HG03025 (cell line): ENCODE measurements at regions not wholly inside any gene's neighbourhood (a gene's known extent, or its start where the extent isn't known, plus 50 kb on each side); places are given as distances from the start of the nearest gene placed in this dataset.

Experiments used
- ATAC-seq: cut with Tn5 transposase; IDR thresholded peaks from one replicate; pipeline ENCODE4 v1.9.1; 2021; ENCODE audit warnings: mild to moderate bottlenecking, moderate library complexity; ENCODE audit not compliant: unreplicated experiment, low FRiP score

DNA sequence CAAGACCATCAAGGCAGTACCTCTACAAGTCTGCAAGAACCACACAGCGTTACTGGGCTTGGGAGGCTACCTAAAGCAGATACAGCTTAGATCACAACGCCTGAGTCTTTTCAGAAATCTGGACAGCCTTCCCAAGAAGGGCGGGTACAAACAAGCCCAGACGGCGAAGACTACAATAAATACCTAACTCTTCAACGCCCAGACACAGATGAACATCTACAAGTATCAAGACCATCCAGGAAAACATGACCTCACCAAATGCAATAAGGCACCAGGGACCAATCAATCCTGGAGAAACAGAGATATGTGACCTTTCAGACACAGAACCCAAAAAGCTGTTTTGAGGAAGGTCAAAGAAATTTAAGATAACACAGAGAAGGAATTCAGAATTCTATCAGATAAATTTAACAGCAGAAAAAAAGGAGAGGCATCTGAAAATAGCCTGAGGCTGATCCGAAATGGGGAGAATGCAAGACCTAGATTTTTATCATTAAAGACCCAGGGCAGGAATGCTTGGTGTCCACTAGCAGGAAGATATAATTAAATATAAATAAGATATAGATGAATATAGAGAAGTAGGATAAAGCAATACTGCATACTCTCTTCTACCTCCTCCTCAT is 131.7 kb upstream of the COL21A1 start:
- no peak for ATAC-seq

DNA sequence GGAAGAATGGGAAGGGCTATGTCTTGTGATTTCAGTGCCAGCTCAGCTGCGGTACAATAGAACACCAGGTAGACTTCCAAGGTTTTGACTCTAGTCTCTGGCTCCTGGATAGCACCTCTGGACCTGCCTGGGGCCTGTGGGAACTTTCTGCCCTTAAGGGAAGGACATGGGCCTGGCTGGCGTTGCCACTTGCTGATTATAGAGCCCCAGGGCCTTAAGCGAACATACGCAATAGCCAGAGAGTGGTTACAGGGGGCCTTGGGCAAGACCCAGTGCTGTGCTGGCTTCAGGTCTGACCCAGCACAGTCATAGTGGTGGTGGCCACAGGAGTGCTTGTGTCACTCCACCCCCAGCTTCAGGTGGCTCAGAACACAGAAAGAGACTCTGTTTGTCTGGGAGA is 131.1 kb upstream of the COL21A1 start:
- no peak for ATAC-seq

DNA sequence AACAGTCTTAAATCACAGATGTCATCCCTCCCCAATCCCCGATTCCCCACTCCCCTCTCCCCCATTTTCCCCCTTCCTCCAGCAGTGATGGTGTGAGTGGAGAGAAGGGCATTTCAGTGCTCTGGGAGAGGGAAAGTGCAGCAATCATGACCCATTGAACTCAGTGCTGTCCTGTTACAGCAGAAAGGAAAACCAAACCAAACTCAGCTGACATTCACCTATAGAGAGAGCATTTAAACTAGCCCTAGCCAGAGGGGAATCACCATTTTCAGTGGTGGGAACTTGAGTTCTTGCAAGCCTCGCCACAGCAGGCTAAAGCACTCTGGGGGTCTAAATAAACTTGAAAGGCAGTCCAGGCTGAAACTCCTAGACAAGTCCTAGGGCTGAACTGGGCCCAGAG is 129.9 kb upstream of the COL21A1 start:
- ATAC-seq = no peak

- no peak for ATAC-seq
These were observed 128.4 kb upstream of the COL21A1 start for GRCh38 chr6:56375806-56376205.

GRCh38 chr6:56374841-56375369 is 127.5 kb upstream of the COL21A1 start:
- no peak for ATAC-seq

DNA sequence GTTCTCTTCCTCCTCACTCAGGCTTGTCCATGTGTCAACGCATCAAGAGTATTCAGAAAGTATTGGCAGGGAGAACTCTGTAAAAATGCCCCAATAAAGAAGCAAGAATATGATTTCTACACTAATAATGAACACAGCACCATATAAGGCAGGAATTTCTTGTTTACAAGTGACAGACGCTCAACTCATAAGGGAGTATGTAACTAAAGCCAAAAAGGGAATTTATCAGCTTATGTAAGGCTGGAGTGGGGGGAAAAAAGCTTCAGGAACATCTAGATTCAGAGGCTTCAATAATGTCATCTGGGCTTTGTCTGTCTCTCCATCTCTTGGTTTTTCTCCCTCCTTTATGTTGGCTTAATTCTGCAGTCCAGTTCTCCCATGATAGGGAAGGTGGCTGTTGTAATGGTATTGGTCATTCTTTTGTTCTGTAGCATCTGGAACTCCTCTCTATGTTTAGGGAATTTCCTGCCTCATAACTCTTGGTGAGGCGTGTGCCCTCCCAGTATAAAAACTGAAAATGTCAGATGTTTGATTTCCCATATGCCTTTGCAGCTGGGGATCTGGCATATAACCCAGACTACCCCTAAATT is 125.1 kb upstream of the COL21A1 start:
- ATAC-seq = no peak

DNA sequence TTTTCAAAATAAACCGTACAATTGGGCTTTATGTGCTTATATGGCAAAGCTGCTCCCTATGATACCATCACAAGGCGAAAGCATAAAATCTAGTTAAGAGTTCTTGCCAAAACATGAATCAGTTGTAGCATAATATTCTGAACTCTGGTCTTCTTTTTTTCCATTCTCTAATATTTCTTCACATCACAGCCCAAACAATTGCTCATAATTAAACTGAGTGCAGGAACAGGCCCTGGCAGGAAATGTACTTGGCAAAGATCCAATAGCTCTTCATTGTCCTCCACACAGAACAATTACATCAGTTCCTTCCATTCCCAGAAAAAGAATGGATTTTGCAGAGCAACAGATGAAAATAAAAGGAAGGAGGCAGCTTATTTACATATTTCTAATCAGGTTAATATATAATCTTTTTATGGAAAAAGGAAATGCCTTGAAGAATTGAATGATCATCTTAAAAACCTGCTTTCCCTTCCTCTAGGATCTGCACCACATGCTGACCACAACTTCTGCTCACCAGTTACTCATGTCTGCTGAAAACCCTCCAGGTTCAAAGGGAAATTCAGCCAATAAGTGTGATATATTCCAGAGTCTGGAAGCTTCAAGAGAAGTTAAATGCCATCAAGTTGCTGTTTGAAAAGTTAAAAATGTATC is 123.3 kb upstream of the COL21A1 start:
- peak; percentile 73 for ATAC-seq

- ATAC-seq = no peak
These were observed 122.8 kb upstream of the COL21A1 start for GRCh38 chr6:56370127-56370540.

GRCh38 chr6:56368491-56368890 is 121.1 kb upstream of the COL21A1 start:
- no peak for ATAC-seq

DNA sequence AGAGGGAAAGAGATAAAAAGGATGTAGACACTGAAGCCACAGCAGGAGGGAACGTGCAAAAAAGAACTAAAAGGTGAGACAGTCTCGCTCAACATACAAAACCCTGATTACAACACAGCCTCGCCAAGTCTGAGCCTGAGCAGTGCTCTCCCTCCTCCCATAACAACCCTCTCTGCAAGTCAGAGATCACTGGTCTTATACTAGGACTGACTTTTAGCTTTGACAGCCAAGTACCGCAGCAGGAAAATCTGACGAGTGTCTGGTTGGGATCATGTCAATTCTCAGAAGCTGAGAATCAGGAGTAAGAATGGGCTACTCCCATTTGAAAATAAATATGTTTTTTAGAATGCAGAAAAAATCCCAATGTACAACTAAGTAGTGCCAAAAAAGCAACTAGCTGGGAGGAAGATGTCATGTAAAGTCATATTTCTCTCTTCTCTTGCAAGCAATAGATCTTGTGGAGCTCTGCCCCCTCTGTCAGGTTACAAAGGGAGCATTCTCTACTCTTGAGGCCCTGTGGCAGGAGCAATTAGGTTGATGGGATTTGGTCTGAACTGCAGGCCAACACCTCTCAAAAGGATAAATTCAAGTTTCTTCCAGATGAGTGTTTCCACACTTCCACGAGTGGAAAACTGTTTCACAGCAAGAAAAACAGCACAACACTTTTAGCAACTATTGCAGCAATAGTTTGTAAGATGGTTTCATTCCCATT is 118.9 kb upstream of the COL21A1 start:
- no peak for ATAC-seq

GRCh38 chr6:56364827-56365339 is 117.5 kb upstream of the COL21A1 start:
- peak; percentile 61 for ATAC-seq

GRCh38 chr6:56364431-56364826 is 117.0 kb upstream of the COL21A1 start:
- no peak for ATAC-seq

- ATAC-seq = no peak
These were observed 116.5 kb upstream of the COL21A1 start for GRCh38 chr6:56363796-56364430.

GRCh38 chr6:56361812-56362211 is 114.4 kb upstream of the COL21A1 start:
- ATAC-seq = no peak

- peak; percentile 61 for ATAC-seq
These were observed 112.0 kb upstream of the COL21A1 start for GRCh38 chr6:56359201-56359899.

DNA sequence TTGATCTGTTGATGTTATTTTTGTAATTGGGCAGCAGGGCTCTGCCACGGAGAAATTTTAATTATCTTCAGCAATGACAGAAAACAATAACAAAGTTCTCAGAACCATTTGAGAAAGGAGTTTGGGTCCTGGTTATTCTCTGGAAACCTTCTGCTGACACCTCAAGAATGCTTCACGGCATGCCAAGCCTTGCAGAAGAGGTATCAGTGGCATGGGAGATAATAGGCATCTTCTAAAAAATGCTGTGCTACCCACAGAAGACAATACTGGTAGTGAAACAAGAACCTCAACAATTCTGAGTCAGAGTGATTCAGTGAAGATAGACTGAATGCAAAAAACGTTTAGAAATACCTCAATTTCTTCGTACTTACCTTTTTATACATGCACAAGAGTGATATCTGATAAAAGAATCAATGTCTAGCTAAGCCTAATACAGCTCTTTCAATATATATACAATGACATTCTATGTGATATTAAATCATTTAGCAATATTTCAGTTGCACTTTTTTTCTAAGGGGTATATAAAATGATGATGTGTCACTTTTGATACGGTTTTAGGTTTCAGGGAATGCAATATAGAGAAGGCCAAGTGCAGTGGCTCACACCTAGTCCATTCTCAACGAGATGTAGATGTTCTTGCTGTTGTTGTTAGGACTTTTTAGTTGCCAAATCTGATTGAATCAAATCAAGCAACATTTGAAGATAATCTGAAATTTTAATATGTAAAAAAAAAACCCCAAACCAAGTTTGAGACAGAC is 110.4 kb upstream of the COL21A1 start:
- no peak for ATAC-seq

DNA sequence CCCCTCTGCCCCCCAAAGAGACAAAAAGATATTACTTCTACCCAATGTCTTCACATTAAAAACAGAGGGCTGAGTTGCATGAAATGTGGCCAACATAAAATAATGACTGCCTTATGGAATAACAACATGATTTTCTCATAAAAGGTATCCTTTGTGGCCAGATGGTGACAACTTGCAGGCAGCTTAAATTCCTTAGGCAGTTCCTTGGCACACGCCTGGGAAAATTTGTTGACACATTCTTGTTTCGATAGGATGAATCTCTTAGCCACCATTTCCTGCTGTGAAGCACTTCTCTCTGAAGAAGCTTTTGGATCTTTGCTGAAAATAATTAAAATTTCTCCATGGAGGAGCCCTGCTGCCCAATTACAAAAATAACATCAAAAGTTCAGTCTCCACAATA is 109.0 kb upstream of the COL21A1 start:
- no peak for ATAC-seq

DNA sequence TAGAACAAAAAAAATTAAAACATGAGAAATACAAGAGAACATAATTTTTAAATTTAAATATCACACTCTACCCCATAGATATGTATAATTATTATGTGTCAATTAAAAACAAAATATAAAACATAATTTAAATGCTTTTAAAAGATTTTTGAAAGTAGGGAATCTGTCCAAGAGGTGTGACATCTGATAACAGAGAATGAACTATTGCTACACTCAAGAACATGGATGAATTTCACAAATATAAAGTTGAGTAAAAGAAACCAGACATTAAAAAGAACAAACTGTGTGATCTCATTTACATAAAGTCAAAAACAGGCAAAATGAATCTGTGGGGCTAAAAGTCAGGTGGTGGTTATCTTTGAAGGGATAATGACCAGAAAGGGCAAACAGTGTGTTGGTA is 106.5 kb upstream of the COL21A1 start:
- no peak for ATAC-seq

GRCh38 chr6:56350628-56351260 is 103.4 kb upstream of the COL21A1 start:
- no peak for ATAC-seq
